IMR-90 (cell line): ENCODE measurements at regions not wholly inside any gene's neighbourhood (a gene's known extent, or its start where the extent isn't known, plus 50 kb on each side); places are given as distances from the start of the nearest gene placed in this dataset.

Experiments
- ATAC-seq: fragments of 200-7000 bp; cut with Tn5 transposase; 2 replicates; pipeline ENCODE4 v1.9.1; 2020; ENCODE audit warnings: low read depth, mild to moderate bottlenecking, moderate library complexity
- BruUV-seq: library from RNA; stranded (reverse); fragments of 400-500 nt; replicated peaks from 2 replicates; lab custom pipeline; 2021; lab: Mats Ljungman, UMichigan
- CTCF ChIA-PET: fragments of 300-600 bp; formaldehyde crosslinking; extraction: SDS; loops from one replicate; lab custom pipeline; 2021; ENCODE audit warnings: antibody characterized with exemption; lab: Yijun Ruan, JAX
- POLR2A ChIA-PET: fragments of 300-600 bp; sonication (Branson Sonifier 250); formaldehyde crosslinking; loops from one replicate; lab custom pipeline; 2022; ENCODE audit warnings: antibody characterized with exemption; ENCODE audit not compliant: unreplicated experiment; lab: Charles Lee
- DNase-seq: peaks from one replicate; pipeline ENCODE4 v3.0.0; 2013
- H2AFZ ChIP-seq: replicated peaks from 2 replicates; pipeline ENCODE3; 2013; ENCODE audit warnings: low read length, mild to moderate bottlenecking; ENCODE audit not compliant: poor library complexity
- H2AK5ac ChIP-seq: 2 replicates; pipeline ENCODE4 v1.6.1; 2013; ENCODE audit warnings: low read depth, low read length, inconsistent platforms
- H2AK9ac ChIP-seq: replicated peaks from 2 replicates; pipeline ENCODE3; 2013; ENCODE audit warnings: mild to moderate bottlenecking, low read depth, low read length, moderate library complexity; ENCODE audit not compliant: poor library complexity
- H2BK120ac ChIP-seq: 2 replicates; pipeline ENCODE4 v1.6.1; 2013; ENCODE audit warnings: low read depth, low read length, inconsistent platforms
- H2BK15ac ChIP-seq: 3 replicates; pipeline ENCODE4 v1.6.1; 2013; ENCODE audit warnings: low read depth, low read length, inconsistent platforms
- H2BK20ac ChIP-seq: 2 replicates; pipeline ENCODE4 v1.6.1; 2013; ENCODE audit warnings: low read depth, mild to moderate bottlenecking, inconsistent platforms, low read length, moderate library complexity
- H2BK5ac ChIP-seq: 2 replicates; pipeline ENCODE4 v1.6.1; 2013; ENCODE audit warnings: mild to moderate bottlenecking, low read depth, low read length, inconsistent platforms; ENCODE audit not compliant: poor library complexity, severe bottlenecking
- H3K14ac ChIP-seq: replicated peaks from 2 replicates; pipeline ENCODE4 v1.6.1; 2013; ENCODE audit warnings: low read depth, low read length, inconsistent platforms
- H3K18ac ChIP-seq: 2 replicates; pipeline ENCODE4 v1.6.1; 2013; ENCODE audit warnings: low read depth, low read length, control low read depth
- H3K23ac ChIP-seq: 2 replicates; pipeline ENCODE4 v1.6.1; 2013; ENCODE audit warnings: low read depth, low read length, inconsistent platforms
- H3K27ac ChIP-seq: 2 replicates; pipeline ENCODE4 v1.5.1; 2013; ENCODE audit warnings: mild to moderate bottlenecking, control low read depth, low read length; ENCODE audit not compliant: insufficient read depth
- H3K27me3 ChIP-seq: 2 replicates; pipeline ENCODE4 v1.6.1; 2013; ENCODE audit warnings: low read length; ENCODE audit not compliant: control insufficient read depth, insufficient read depth
- H3K36me3 ChIP-seq: 2 replicates; pipeline ENCODE4 v1.6.1; 2013; ENCODE audit warnings: low read length, mixed read lengths; ENCODE audit not compliant: control insufficient read depth, insufficient read depth
- H3K4ac ChIP-seq: 2 replicates; pipeline ENCODE4 v1.6.1; 2013; ENCODE audit warnings: low read depth, low read length, inconsistent platforms
- H3K4me1 ChIP-seq: 2 replicates; pipeline ENCODE4 v1.6.1; 2013; ENCODE audit warnings: low read length, mixed read lengths; ENCODE audit not compliant: control insufficient read depth, insufficient read depth
- H3K4me2 ChIP-seq: 2 replicates; pipeline ENCODE4 v1.6.1; 2013; ENCODE audit warnings: low read depth, mild to moderate bottlenecking, control low read depth, low read length, moderate library complexity
- H3K4me3 ChIP-seq: 2 replicates; pipeline ENCODE4 v1.5.1; 2013; ENCODE audit warnings: low read depth, mild to moderate bottlenecking, control low read depth, low read length, moderate library complexity; ENCODE audit not compliant: insufficient read depth
- H3K56ac ChIP-seq: 2 replicates; pipeline ENCODE4 v1.6.1; 2013; ENCODE audit warnings: low read length, inconsistent platforms; ENCODE audit not compliant: insufficient read depth; ENCODE audit errors: extremely low read depth
- H3K79me1 ChIP-seq, 2 experiments: 2 replicates each; pipeline ENCODE4 v1.6.1; 2013; ENCODE audit warnings: low read length in 2 of 2, inconsistent platforms in 1 of 2, low read depth in 1 of 2
- H3K9ac ChIP-seq: 2 replicates; pipeline ENCODE4 v1.6.1; 2013; ENCODE audit warnings: low read depth, low read length, control low read depth
- H3K9me1 ChIP-seq: 2 replicates; pipeline ENCODE4 v1.6.1; 2013; ENCODE audit warnings: low read length, inconsistent platforms; ENCODE audit not compliant: insufficient read depth
- H3K9me3 ChIP-seq: 2 replicates; pipeline ENCODE4 v1.6.1; 2013; ENCODE audit warnings: low read length; ENCODE audit not compliant: control insufficient read depth, insufficient read depth
- H4K20me1 ChIP-seq: 2 replicates; pipeline ENCODE4 v1.6.1; 2013; ENCODE audit warnings: low read length, inconsistent platforms; ENCODE audit not compliant: insufficient read depth
- H4K5ac ChIP-seq: 2 replicates; pipeline ENCODE4 v1.6.1; 2013; ENCODE audit warnings: mild to moderate bottlenecking, low read depth, low read length, control low read depth
- H4K8ac ChIP-seq, 2 experiments: 2 replicates each; pipeline ENCODE4 v1.6.1; 2013; ENCODE audit warnings: low read depth in 2 of 2, low read length in 2 of 2, control low read depth in 1 of 2, inconsistent platforms in 1 of 2
- H4K91ac ChIP-seq: 2 replicates; pipeline ENCODE4 v1.6.1; 2013; ENCODE audit warnings: low read depth, low read length, inconsistent platforms; ENCODE audit not compliant: insufficient read depth
- CHD1 ChIP-seq: IDR thresholded peaks from 2 replicates; pipeline ENCODE4 v1.6.1; 2012; ENCODE audit warnings: low read depth, low read length, improper control_type of control experiment
- FOS ChIP-seq: fragments of 150-350 bp; IDR thresholded peaks from 2 replicates; pipeline ENCODE4 v1.6.1; 2016; ENCODE audit warnings: low read depth, low read length
- NFE2L2 ChIP-seq: fragments of 150-350 bp; IDR thresholded peaks from 2 replicates; pipeline ENCODE4 v1.6.1; 2016; ENCODE audit warnings: low read depth, mild to moderate bottlenecking, low read length
- RAD21 ChIP-seq: IDR thresholded peaks from 2 replicates; pipeline ENCODE4 v1.6.1; 2012; ENCODE audit warnings: low read length, improper control_type of control experiment
- RFX5 ChIP-seq: IDR thresholded peaks from 2 replicates; pipeline ENCODE4 v1.8.0; 2012; ENCODE audit warnings: low read depth, mild to moderate bottlenecking, low read length, moderate library complexity
- dilution Hi-C: fragments of 300-500 bp; cut with HindIII; formaldehyde crosslinking; loops from one replicate; pipeline ENCODE4 v1.14.3; 2018; ENCODE audit warnings: low sequenced_read_pairs; ENCODE audit not compliant: unreplicated experiment
- in situ Hi-C: fragments of 300-500 bp; cut with MboI; formaldehyde crosslinking; loops from 3 replicates; pipeline ENCODE4 v1.14.3; 2019; ENCODE audit warnings: low sequenced_read_pairs, inconsistent platforms, mixed read lengths
- intact Hi-C: fragments of 100-400 bp; cut with micrococcal nuclease; formaldehyde crosslinking; loops from 2 replicates; pipeline ENCODE4 v1.10.0; 2022

DNA sequence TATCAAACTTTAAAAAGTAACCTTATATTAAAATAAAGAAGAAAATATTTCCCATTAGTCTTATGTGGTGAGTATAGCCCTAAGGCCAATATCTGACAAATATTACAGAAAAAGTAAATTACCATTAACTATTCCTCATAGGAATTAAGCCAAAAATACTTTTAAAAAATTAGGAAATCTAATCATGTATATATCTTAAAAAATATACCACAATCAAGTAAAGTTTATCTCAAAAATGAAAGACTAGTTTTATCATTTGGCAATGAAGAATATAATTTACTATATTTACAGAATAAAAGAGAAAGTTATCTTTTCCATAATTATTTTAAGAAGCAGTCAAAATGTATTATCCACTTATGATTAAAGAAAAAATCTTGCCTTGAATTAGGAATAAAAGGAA, 458.8 kb upstream of the ZNF462 start:
- Histone ChIP-seq H3K27ac (no peak overlapping the region), H3K18ac (no peak overlapping the region), H3K9me3 (0 out of 2 replicates have a peak, but pooled peaks cover 2% of the 10 kb centered on the region), H2AFZ (no peak overlapping the region), H2AK5ac (no peak overlapping the region), H3K4me2 (no peak overlapping the region), H3K4me1 (no peaks in the 10 kb centered on the region), H3K27me3 (no peaks in the 10 kb centered on the region), H3K56ac (no peak overlapping the region), H4K5ac (no peak overlapping the region), H3K79me1 (no peaks in the 10 kb centered on the region), H3K4me3 (no peak overlapping the region), H3K9ac (no peak overlapping the region), H3K36me3 (no peaks in the 10 kb centered on the region), H3K14ac (no peak overlapping the region), H4K8ac (no peak overlapping the region), H4K91ac (no peak overlapping the region), H2BK5ac (no peak overlapping the region), H2AK9ac (no peak overlapping the region), H3K9me1 (no peaks in the 10 kb centered on the region), H3K4ac (no peak overlapping the region), H2BK120ac (no peak overlapping the region), H4K20me1 (no peaks in the 10 kb centered on the region), H2BK20ac (no peak overlapping the region), H2BK15ac (no peak overlapping the region), H3K23ac (no peak overlapping the region)
- ATAC-seq (no peak), DNase-seq (no peak)
- in situ Hi-C loops (no loop called here), dilution Hi-C loops (no loop called here), intact Hi-C loops (no loop called here)
- BruUV-seq: no TSS peak
- TF ChIP-seq FOS (no peak), RAD21 (no peak), NFE2L2 (no peak), CHD1 (no peak), RFX5 (no peak)
- POLR2A ChIA-PET: no interaction called here
- CTCF ChIA-PET: no interaction called here
